ENCODE measurements at regions not wholly inside any gene's neighbourhood (a gene's known extent, or its start where the extent isn't known, plus 50 kb on each side); places are given as distances from the start of the nearest gene placed in this dataset.

- WGBS (ENCODE audit: extremely low coverage, insufficient read length, low lambda C conversion rate) = no CpG with 5 or more reads among the region's 6 CpGs
- no peak overlapping the region for H2AFZ ChIP-seq (ENCODE audit: low read length)
These were observed 382.5 kb upstream of the PRKCQ start for GRCh38 chr10:6962576-6962975.

More at GRCh38 chr10:6962576-6962975, 382.5 kb upstream of the PRKCQ start:
- no peak overlapping the region for H3K4me2 ChIP-seq (ENCODE audit: insufficient read depth, insufficient read length, low read length)
- H3T11ph ChIP-seq (ENCODE audit: low read length) = no peak overlapping the region
- H2BK5ac ChIP-seq (ENCODE audit: insufficient read length, low read length) = no peak overlapping the region
- Mint-ChIP-seq H3K36me3 (ENCODE audit: insufficient read depth in 1 of 3, low read depth in 3 of 3) (no peaks in the 10 kb centered on the region), H3K4me1 (peaks cover 5 to 6% of the 10 kb centered on the region in 2 experiments; a peak in 2 of 4 replicates), H3K27me3 (ENCODE audit: low read depth) (peaks cover 4% of the 10 kb centered on the region; the same call in 1 of the 2 replicates), H3K9me3 (peaks cover 0 to 4% of the 10 kb centered on the region in 2 experiments; a peak in 2 of 5 replicates), H3K27ac (no peak overlapping the region), H3K4me3 (no peak overlapping the region)
- no peaks in the 10 kb centered on the region for H3K9me3 ChIP-seq (ENCODE audit: control insufficient read depth, low read depth, low read length)
- no peaks in the 10 kb centered on the region for H3K23me2 ChIP-seq (ENCODE audit: insufficient read length, low read depth, low read length, poor library complexity, severe bottlenecking)
- no peaks in the 10 kb centered on the region for H3K27me3 ChIP-seq (ENCODE audit: insufficient read depth, low read length)
- H3K14ac ChIP-seq (ENCODE audit: insufficient read depth, low read length) = no peak overlapping the region
- H2BK20ac ChIP-seq (ENCODE audit: low read depth, low read length, poor library complexity, severe bottlenecking) = no peak overlapping the region
- H3K79me2 ChIP-seq (ENCODE audit: insufficient read depth, low read length) = no peaks in the 10 kb centered on the region
- H4K8ac ChIP-seq (replicated peaks; ENCODE audit: insufficient read length, low read depth, low read length) = no peak overlapping the region
- no peak overlapping the region for H2BK15ac ChIP-seq (ENCODE audit: low read depth, low read length)
- no peak overlapping the region for H2BK12ac ChIP-seq (ENCODE audit: insufficient read length, low read depth, low read length)
- H2AK5ac ChIP-seq (ENCODE audit: insufficient read length, low read length) = no peak overlapping the region
- no peak overlapping the region for H3K27ac ChIP-seq (ENCODE audit: insufficient read length, low read depth, low read length)
- H4K20me1 ChIP-seq (ENCODE audit: control insufficient read depth, insufficient read depth, insufficient read length) = no peaks in the 10 kb centered on the region
- no peak overlapping the region for H3K56ac ChIP-seq (ENCODE audit: insufficient read length, low read depth, low read length)
- no peak overlapping the region for H3K9ac ChIP-seq (ENCODE audit: extremely low read depth, insufficient read length, low read length)
- TF ChIP-seq CTCF (conservative IDR thresholded peaks at IDR 0.05) = no peak
- H3K23ac ChIP-seq (ENCODE audit: insufficient read length, low read depth, low read length) = no peak overlapping the region
- H3K79me1 ChIP-seq (ENCODE audit: insufficient read depth, low read depth, low read length, poor library complexity, severe bottlenecking) = no peaks in the 10 kb centered on the region
- H3K18ac ChIP-seq (ENCODE audit: insufficient read length, low read depth, low read length) = no peak overlapping the region
- no peak overlapping the region for H4K91ac ChIP-seq (ENCODE audit: insufficient read length, low read depth, low read length)
- H2BK120ac ChIP-seq (ENCODE audit: low read depth, low read length, poor library complexity, severe bottlenecking) = no peak overlapping the region
- no peak for DNase-seq
- H4K5ac ChIP-seq (ENCODE audit: insufficient read length, low read depth, low read length) = no peak overlapping the region
- H3K4me1 ChIP-seq (ENCODE audit: insufficient read depth, low read length) = no peaks in the 10 kb centered on the region; the same call in 1 of the 2 replicates
- H3K4ac ChIP-seq (ENCODE audit: low read depth, low read length) = no peak overlapping the region

All from H9 (cell line).